Trophoblast cell (in vitro differentiated cells and primary cell): ENCODE measurements at regions not wholly inside any gene's neighbourhood (a gene's known extent, or its start where the extent isn't known, plus 50 kb on each side); places are given as distances from the start of the nearest gene placed in this dataset.

Experiments used
- DNase-seq, 2 donors: peaks; one replicate each; pipeline ENCODE4 v3.0.0-alpha.2; 2016
- H2AFZ ChIP-seq: 2 replicates; pipeline ENCODE4 v1.6.1; 2013; ENCODE audit warnings: low read length, moderate library complexity, mild to moderate bottlenecking; ENCODE audit not compliant: insufficient read depth, poor library complexity
- H2AK5ac ChIP-seq: 2 replicates; pipeline ENCODE4 v1.6.1; 2013; ENCODE audit warnings: mild to moderate bottlenecking, low read length
- H2BK120ac ChIP-seq: 2 replicates; pipeline ENCODE4 v1.6.1; 2013; ENCODE audit warnings: low read length, mild to moderate bottlenecking, moderate library complexity; ENCODE audit not compliant: insufficient read depth, poor library complexity
- H2BK12ac ChIP-seq: 2 replicates; pipeline ENCODE4 v1.6.1; 2013; ENCODE audit warnings: mild to moderate bottlenecking, low read length, moderate library complexity
- H2BK5ac ChIP-seq: 2 replicates; pipeline ENCODE4 v1.6.1; 2013; ENCODE audit warnings: low read length, low read depth, moderate library complexity, mild to moderate bottlenecking; ENCODE audit not compliant: poor library complexity
- H3K14ac ChIP-seq: 2 replicates; pipeline ENCODE4 v1.6.1; 2013; ENCODE audit warnings: mild to moderate bottlenecking, low read length
- H3K18ac ChIP-seq: 2 replicates; pipeline ENCODE4 v1.6.1; 2013; ENCODE audit warnings: mild to moderate bottlenecking, low read length
- H3K23ac ChIP-seq: 2 replicates; pipeline ENCODE4 v1.6.1; 2013; ENCODE audit warnings: low read length
- H3K27ac ChIP-seq: 2 replicates; pipeline ENCODE4 v1.5.1; 2013; ENCODE audit warnings: low read depth, mild to moderate bottlenecking, inconsistent platforms, low read length, moderate library complexity
- H3K27me3 ChIP-seq: 2 replicates; pipeline ENCODE4 v1.6.1; 2013; ENCODE audit warnings: inconsistent platforms, mild to moderate bottlenecking, low read length, moderate library complexity; ENCODE audit not compliant: insufficient read depth
- H3K36me3 ChIP-seq, 2 experiments: 1 replicate in 1 of 2; 2 replicates in 1 of 2; pipeline ENCODE4 v1.6.1; 2013; ENCODE audit warnings: low read length in 2 of 2, mild to moderate bottlenecking in 2 of 2, moderate library complexity in 1 of 2; ENCODE audit not compliant: insufficient read depth in 2 of 2, control insufficient read depth in 1 of 2
- H3K4ac ChIP-seq: 2 replicates; pipeline ENCODE4 v1.6.1; 2013; ENCODE audit warnings: low read depth, mild to moderate bottlenecking, low read length, moderate library complexity
- H3K4me1 ChIP-seq, 2 experiments: 1 replicate in 1 of 2; 2 replicates in 1 of 2; pipeline ENCODE4 v1.6.1; 2013; ENCODE audit warnings: low read length in 2 of 2, mild to moderate bottlenecking in 2 of 2, moderate library complexity in 1 of 2; ENCODE audit not compliant: insufficient read depth in 2 of 2, control insufficient read depth in 1 of 2
- H3K4me2 ChIP-seq: 2 replicates; pipeline ENCODE4 v1.6.1; 2013; ENCODE audit warnings: inconsistent platforms, mild to moderate bottlenecking, low read length, moderate library complexity
- H3K4me3 ChIP-seq: 2 replicates; pipeline ENCODE4 v1.5.1; 2013; ENCODE audit warnings: mild to moderate bottlenecking, low read depth, low read length, inconsistent platforms
- H3K79me1 ChIP-seq: one replicate; pipeline ENCODE4 v1.6.1; 2013; ENCODE audit warnings: low read length
- H3K79me2 ChIP-seq: 2 replicates; pipeline ENCODE4 v1.6.1; 2013; ENCODE audit warnings: low read length, mild to moderate bottlenecking; ENCODE audit not compliant: control insufficient read depth, insufficient read depth, poor library complexity
- H3K9ac ChIP-seq: 2 replicates; pipeline ENCODE4 v1.6.1; 2013; ENCODE audit warnings: mild to moderate bottlenecking, low read length
- H3K9me3 ChIP-seq: 2 replicates; pipeline ENCODE4 v1.6.1; 2013; ENCODE audit warnings: low read depth, mild to moderate bottlenecking, control low read depth, inconsistent platforms, low read length; ENCODE audit not compliant: insufficient read depth
- H4K12ac ChIP-seq: 2 replicates; pipeline ENCODE4 v1.6.1; 2013; ENCODE audit warnings: low read depth, mild to moderate bottlenecking, low read length, moderate library complexity
- H4K8ac ChIP-seq: 2 replicates; pipeline ENCODE4 v1.6.1; 2013; ENCODE audit warnings: low read depth, mild to moderate bottlenecking, low read length, moderate library complexity
- H4K91ac ChIP-seq: one replicate; pipeline ENCODE4 v1.6.1; 2013; ENCODE audit warnings: low read depth, mild to moderate bottlenecking, low read length, moderate library complexity
- WGBS: extraction: QIAGEN DNeasy Blood & Tissue Kit; methylation state at CpG from one replicate; pipeline ENCODE4 v1.1.7; 2013; ENCODE audit warnings: missing lambda C conversion rate; ENCODE audit not compliant: insufficient read length, insufficient coverage; ENCODE audit errors: extremely low coverage; 5-methylcytosine and 5-hydroxymethylcytosine counted together

- H3K9me3 ChIP-seq, result no peaks in the 10 kb centered on the region
- no peak for DNase-seq
- no CpG with 5 or more reads among the region's 5 CpGs for WGBS
These were observed 901.6 kb downstream of the EPHA4 start for GRCh38 chr2:220670511-220670910.

DNA sequence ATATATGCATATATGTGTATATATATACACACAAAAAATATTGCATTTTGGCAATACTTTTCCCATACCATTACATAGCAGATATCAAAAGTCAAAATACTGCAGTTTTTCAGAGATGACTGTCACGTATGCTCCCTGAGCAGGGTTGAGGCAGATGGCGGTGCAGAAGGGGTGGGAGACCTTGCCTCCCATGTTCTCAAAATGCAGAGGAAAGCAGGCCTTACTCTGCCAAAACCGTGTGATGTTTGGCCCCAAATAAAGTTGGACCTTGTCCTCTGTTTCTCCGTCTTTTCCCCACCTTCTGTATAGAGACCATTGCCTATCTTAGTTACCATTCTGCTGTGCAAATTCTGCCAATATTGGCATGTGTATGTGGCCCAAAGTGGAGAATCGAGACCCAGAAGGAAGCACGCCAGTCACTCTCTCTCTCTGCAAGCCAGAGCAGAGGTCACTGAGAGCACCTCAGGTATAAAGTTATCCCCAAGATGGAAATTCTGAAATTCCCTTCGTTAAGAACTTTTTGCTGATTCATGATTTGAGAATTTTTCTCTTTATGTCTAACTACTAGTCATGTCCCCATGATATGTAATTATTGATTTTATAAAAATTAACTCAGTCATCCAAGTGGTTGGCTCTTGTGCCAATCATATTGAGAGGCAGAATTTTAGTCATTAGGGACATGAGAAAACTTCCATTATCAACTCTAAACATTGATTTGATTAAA lies 898.8 kb downstream of the EPHA4 start:
- H3K4me2 ChIP-seq, result no peak overlapping the region
- no peaks in the 10 kb centered on the region for H3K9me3 ChIP-seq
- no peaks in the 10 kb centered on the region for H3K27me3 ChIP-seq
- H2BK120ac ChIP-seq, result no peak overlapping the region
- no peak overlapping the region for H4K12ac ChIP-seq
- no peak overlapping the region for H4K91ac ChIP-seq
- H3K9ac ChIP-seq, result no peak overlapping the region
- no peak overlapping the region for H2BK5ac ChIP-seq
- no peak overlapping the region for H2AFZ ChIP-seq
- no peak overlapping the region for H3K27ac ChIP-seq
- DNase-seq, result no peak
- no peak overlapping the region for H3K14ac ChIP-seq
- no peak overlapping the region for H3K18ac ChIP-seq
- H3K79me2 ChIP-seq, result no peaks in the 10 kb centered on the region
- H3K79me1 ChIP-seq, result no peaks in the 10 kb centered on the region
- no peak overlapping the region for H2AK5ac ChIP-seq
- no peak overlapping the region for H3K4me3 ChIP-seq
- H3K4ac ChIP-seq, result no peak overlapping the region
- no peak overlapping the region for H4K8ac ChIP-seq
- no peak overlapping the region for H2BK12ac ChIP-seq
- H3K36me3 ChIP-seq, result no peaks in the 10 kb centered on the region
- H3K23ac ChIP-seq, result no peak overlapping the region
- no peaks in the 10 kb centered on the region for H3K4me1 ChIP-seq
- no CpG with 5 or more reads among the region's 7 CpGs for WGBS

More at GRCh38 chr2:220670511-220670910, 901.6 kb downstream of the EPHA4 start:
- Histone ChIP-seq H3K79me2 (no peaks in the 10 kb centered on the region), H3K4ac (no peak overlapping the region), H3K9ac (no peak overlapping the region), H3K4me1 (no peaks in the 10 kb centered on the region), H2BK120ac (no peak overlapping the region), H2AK5ac (no peak overlapping the region), H3K36me3 (no peaks in the 10 kb centered on the region), H3K79me1 (no peaks in the 10 kb centered on the region), H2AFZ (no peak overlapping the region), H3K27ac (no peak overlapping the region), H2BK12ac (no peak overlapping the region), H2BK5ac (no peak overlapping the region), H3K14ac (no peak overlapping the region), H3K4me2 (no peak overlapping the region), H3K23ac (no peak overlapping the region), H3K27me3 (no peaks in the 10 kb centered on the region), H4K91ac (no peak overlapping the region), H4K8ac (no peak overlapping the region), H4K12ac (no peak overlapping the region), H3K18ac (no peak overlapping the region), H3K4me3 (no peak overlapping the region)

DNA sequence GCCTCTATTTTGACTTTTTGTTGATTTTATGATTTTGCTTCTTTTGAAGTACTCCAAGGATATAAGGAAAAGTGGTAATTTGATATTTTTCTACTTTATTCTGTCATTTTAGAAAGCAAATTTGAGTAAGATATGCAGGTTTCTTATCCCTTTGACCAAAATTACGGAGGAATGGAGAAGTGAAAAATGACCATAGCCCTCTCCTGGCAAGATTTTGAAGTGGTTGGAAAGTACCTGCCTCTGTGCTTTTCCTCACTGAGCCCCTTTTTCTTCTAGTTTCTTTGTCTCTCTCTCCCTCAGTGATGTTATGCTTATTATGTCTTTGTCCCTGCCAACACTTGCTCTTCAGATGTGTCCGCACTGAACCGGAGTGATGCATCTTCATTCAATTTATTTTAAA lies 898.1 kb downstream of the EPHA4 start:
- no peak overlapping the region for H3K27ac ChIP-seq
- no peak overlapping the region for H2BK120ac ChIP-seq
- no peak overlapping the region for H4K91ac ChIP-seq
- H3K36me3 ChIP-seq, result no peaks in the 10 kb centered on the region
- no peaks in the 10 kb centered on the region for H3K27me3 ChIP-seq
- H3K4me1 ChIP-seq, result no peaks in the 10 kb centered on the region
- H3K14ac ChIP-seq, result no peak overlapping the region
- no peak overlapping the region for H2AFZ ChIP-seq
- H3K79me1 ChIP-seq, result no peaks in the 10 kb centered on the region
- no peak overlapping the region for H3K23ac ChIP-seq
- no peak overlapping the region for H3K4me3 ChIP-seq
- H4K8ac ChIP-seq, result no peak overlapping the region
- no peak overlapping the region for H2AK5ac ChIP-seq
- H3K18ac ChIP-seq, result no peak overlapping the region
- H2BK5ac ChIP-seq, result no peak overlapping the region
- H3K9me3 ChIP-seq, result no peaks in the 10 kb centered on the region
- no peak overlapping the region for H4K12ac ChIP-seq
- no peaks in the 10 kb centered on the region for H3K79me2 ChIP-seq
- no peak overlapping the region for H3K9ac ChIP-seq
- H3K4me2 ChIP-seq, result no peak overlapping the region
- DNase-seq, result no peak
- WGBS, result no CpG with 5 or more reads among the region's 3 CpGs
- H2BK12ac ChIP-seq, result no peak overlapping the region
- H3K4ac ChIP-seq, result no peak overlapping the region

- WGBS, result no CpG with 5 or more reads among the region's 1 CpG
- H3K27ac ChIP-seq, result no peak overlapping the region
- H3K27me3 ChIP-seq, result no peaks in the 10 kb centered on the region
- no peak overlapping the region for H2BK12ac ChIP-seq
- no peak overlapping the region for H3K4me2 ChIP-seq
- no peak overlapping the region for H3K23ac ChIP-seq
- no peak for DNase-seq
- no peaks in the 10 kb centered on the region for H3K4me1 ChIP-seq
- H3K4ac ChIP-seq, result no peak overlapping the region
- no peaks in the 10 kb centered on the region for H3K36me3 ChIP-seq
- H3K79me1 ChIP-seq, result no peaks in the 10 kb centered on the region
- no peak overlapping the region for H4K8ac ChIP-seq
- no peak overlapping the region for H3K9ac ChIP-seq
- no peak overlapping the region for H2BK120ac ChIP-seq
- H2AFZ ChIP-seq, result no peak overlapping the region
- H3K18ac ChIP-seq, result no peak overlapping the region
- no peak overlapping the region for H4K91ac ChIP-seq
- H2BK5ac ChIP-seq, result no peak overlapping the region
- no peak overlapping the region for H3K4me3 ChIP-seq
- no peak overlapping the region for H3K14ac ChIP-seq
- H4K12ac ChIP-seq, result no peak overlapping the region
- no peaks in the 10 kb centered on the region for H3K79me2 ChIP-seq
- no peak overlapping the region for H2AK5ac ChIP-seq
- H3K9me3 ChIP-seq, result no peaks in the 10 kb centered on the region
These were observed 895.4 kb downstream of the EPHA4 start for GRCh38 chr2:220676695-220677094.
